NCI-H128 (cell line): ENCODE measurements at regions not wholly inside any gene's neighbourhood (a gene's known extent, or its start where the extent isn't known, plus 50 kb on each side); places are given as distances from the start of the nearest gene placed in this dataset.
A peak's percentile ranks its signal among the peaks of the same experiment; 100 is the strongest.

ENCODE experiments used
- DNase-seq: peaks from one replicate; lab custom pipeline; 2025; ENCODE audit not compliant: unreplicated experiment; lab: John Stamatoyannopoulos, UW

DNA sequence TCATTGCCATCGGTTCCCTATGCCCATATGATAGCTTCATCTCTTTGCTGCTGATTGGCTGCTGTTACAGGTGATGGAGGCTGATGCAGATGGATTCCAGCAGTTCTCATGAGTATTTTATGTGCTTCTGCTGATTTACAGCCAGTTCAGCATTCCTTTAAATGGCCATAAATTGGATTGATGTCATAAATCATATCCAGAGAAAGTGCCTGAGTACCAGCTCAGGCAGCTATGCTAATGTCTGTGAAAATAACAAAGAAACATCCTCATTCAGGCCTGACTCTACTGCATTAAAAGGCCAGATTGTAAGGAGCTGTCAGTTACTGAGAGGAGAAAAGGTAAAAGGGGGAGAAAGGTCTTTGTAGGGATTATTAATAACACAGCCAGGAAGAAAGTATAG is 756.8 kb downstream of the IGSF11 start:
- no peak for DNase-seq

GRCh38 chr3:118292841-118293240 is 741.8 kb downstream of the IGSF11 start:
- no peak for DNase-seq

GRCh38 chr3:118298133-118298532 is 736.5 kb downstream of the IGSF11 start:
- no peak for DNase-seq

- no peak for DNase-seq
These were observed 730.1 kb downstream of the IGSF11 start for GRCh38 chr3:118304557-118304956.

- DNase-seq, result no peak
These were observed 701.9 kb downstream of the IGSF11 start for GRCh38 chr3:118332699-118333098.

GRCh38 chr3:118337649-118338048 is 697.0 kb downstream of the IGSF11 start:
- no peak for DNase-seq

DNA sequence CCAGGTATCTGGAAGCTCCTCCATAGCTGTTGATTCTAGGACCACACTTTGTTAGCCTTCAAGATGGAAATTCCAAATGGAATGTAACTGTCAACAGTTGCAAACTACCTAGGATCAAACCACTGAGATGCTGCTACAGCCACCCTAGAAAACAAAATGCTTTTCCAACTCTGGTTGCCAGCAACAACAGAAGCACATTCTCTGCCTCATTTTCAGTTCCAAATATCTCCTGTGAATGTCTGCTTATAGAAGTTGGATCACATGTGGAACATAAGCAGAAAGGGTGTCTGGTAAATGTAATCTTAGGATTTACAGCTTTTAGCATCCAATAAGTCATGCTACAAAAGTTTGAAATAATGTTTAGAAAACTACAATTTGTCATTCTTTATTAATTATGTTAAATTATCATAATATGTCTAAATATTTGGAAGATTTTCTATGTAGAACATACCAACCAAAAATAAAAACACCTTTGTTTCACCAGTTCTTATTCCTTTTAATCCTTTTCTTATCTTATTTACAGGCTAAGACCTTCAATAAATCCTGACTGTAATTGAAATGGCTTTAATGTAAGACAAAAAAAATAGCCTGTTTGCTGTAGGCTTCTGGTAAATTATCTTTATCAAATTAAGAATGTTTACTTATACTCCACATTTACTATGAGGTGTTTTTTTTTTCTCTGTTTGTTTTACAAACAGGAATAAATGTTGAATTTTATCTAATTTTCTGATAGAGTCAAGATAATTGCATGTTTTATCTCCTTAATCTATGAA is 687.1 kb downstream of the IGSF11 start:
- no peak for DNase-seq

- no peak for DNase-seq
These were observed 686.5 kb downstream of the IGSF11 start for GRCh38 chr3:118348169-118348557.

DNA sequence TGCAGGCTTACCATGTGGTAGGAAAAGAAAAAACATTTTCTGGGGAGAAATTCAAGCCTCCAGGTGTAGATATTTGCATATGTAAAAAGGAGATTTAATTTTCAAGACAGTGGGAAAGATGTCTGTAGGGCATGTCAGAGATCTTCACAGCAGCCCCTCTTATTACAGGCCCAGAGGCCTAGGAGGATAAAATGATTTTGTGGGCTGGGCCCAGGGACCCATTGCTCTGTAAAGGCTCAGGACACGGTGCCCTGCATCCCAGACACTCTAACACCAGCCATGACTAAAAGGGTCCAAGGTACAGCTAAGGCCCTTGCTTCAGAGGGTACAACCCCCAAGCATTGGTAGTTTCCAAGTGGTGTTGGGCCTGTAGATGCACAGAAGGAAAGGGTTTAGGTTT is 680.1 kb downstream of the IGSF11 start:
- DNase-seq, result no peak

GRCh38 chr3:118369892-118370491 is 664.7 kb downstream of the IGSF11 start:
- DNase-seq, result no peak

- no peak for DNase-seq
These were observed 654.1 kb downstream of the IGSF11 start for GRCh38 chr3:118380576-118380975.

- no peak for DNase-seq
These were observed 638.2 kb downstream of the IGSF11 start for GRCh38 chr3:118396491-118396890.

GRCh38 chr3:118400086-118400485 is 634.6 kb downstream of the IGSF11 start:
- no peak for DNase-seq

DNA sequence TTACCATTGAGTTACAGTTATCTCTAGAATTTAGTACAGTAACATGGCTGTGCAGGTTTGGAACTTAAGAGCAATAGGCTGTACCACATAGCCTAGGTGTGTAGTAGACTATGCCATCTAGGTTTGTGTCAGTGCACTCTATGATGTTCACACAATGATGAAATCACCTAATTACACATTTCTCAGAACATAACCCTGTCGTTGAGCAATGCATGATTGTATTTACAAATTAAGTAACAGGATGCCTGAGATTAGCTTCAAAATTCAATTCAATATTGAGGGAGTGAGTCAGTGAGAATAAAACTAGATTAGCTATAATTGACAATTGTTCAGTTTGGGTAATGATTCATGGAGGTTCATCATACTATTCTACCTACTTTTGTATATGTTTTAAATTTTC is 633.8 kb downstream of the IGSF11 start:
- DNase-seq, result no peak

- no peak for DNase-seq
These were observed 632.8 kb downstream of the IGSF11 start for GRCh38 chr3:118401887-118402286.

DNA sequence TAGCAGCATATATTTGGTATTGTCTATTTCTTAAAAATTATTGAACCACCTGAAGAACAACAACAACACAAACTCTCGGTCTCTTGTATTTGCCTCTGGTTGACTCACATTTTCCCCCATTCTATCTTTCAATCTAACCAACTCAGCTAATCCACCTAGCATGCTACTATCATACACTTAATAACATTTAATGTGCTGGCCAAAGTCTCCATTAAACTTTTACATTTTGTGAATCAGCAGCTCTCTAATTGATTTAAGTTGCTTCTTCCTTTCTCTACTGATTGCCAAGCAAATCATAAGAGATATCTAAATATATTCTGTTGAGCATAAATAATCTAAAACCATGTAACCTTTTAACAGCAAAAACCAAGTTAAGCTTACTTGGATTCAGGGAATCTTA is 631.7 kb downstream of the IGSF11 start:
- no peak for DNase-seq

- no peak for DNase-seq
These were observed 628.1 kb downstream of the IGSF11 start for GRCh38 chr3:118406562-118406961.

- no peak for DNase-seq
These were observed 626.2 kb downstream of the IGSF11 start for GRCh38 chr3:118408431-118408830.

- no peak for DNase-seq
These were observed 622.1 kb downstream of the IGSF11 start for GRCh38 chr3:118412503-118412902.

DNA sequence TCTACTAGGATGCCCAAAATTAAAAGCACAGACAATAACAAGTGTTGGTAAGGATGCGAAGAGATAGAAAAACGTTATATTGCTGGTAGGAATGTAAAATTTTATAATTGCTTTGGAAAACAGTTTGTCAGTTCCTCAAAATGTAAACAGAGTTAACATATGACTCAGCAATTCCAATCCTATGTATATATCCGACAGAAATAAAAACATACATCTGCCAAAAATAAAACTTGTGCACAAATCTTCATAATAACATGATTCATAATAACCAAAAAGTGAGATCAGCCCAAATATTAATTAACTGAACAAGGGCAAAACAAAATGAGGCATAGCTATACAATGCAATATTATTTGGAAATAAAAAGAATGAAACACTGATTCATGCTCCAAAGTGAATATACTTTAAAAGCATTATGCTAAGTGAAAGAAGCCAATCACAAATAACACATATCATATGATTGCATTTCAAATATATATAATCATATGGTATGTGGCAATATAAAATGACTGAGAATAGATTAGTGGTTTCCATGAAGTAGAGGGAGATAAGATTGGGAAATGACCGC is 609.3 kb downstream of the IGSF11 start:
- no peak for DNase-seq

- DNase-seq, result no peak
These were observed 600.8 kb downstream of the IGSF11 start for GRCh38 chr3:118433825-118434224.

DNA sequence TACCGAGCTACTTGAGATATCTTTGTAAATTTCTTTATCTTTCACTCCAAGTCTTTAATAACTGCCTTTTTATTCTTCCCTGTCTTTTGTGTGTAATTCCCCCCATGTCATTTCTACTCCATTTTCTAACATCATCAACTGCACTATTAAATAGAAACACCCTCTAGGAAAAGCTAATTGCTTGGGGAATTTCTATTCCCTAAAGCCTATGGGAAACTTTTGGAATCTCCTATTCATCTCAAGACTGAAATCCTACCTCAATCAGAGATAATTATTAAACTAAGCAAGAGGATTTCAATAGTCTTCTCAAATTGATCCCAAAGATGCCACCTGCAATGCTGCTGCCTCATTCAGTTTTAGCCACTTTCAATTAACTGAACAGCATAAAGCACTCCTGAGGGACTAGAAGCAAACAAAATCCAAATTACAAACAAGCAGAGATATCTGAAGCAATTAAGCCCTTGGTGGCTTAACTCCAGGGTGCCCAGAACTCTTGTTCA is 598.7 kb downstream of the IGSF11 start:
- peak; percentile 24 for DNase-seq
